ENCODE measurements at regions not wholly inside any gene's neighbourhood (a gene's known extent, or its start where the extent isn't known, plus 50 kb on each side); places are given as distances from the start of the nearest gene placed in this dataset.

- POLR2A ChIA-PET = no interaction called here
- H3K27me3 Mint-ChIP-seq = peaks cover 0 to 8% (median 2%) of the 10 kb centered on the region in 5 donors
- H3K4me1 Mint-ChIP-seq = no peaks in the 10 kb centered on the region
- H3K9me3 Mint-ChIP-seq = no peaks in the 10 kb centered on the region
- ATAC-seq (no peak), DNase-seq (no peak)
- H3K36me3 Mint-ChIP-seq = peaks cover 0 to 2% (median 2%) of the 10 kb centered on the region in 3 donors
- no peak overlapping the region for H3K4me3 Mint-ChIP-seq
- no peak overlapping the region for H3K27ac Mint-ChIP-seq
These were observed 87.1 kb downstream of the NDUFS5 start for GRCh38 chr1:39113109-39113743.

GRCh38 chr1:39115271-39116110 is 89.0 kb upstream of the MACF1 start:
- ATAC-seq = no peak
- H3K9me3 Mint-ChIP-seq = no peaks in the 10 kb centered on the region
- no peak overlapping the region for H3K4me3 Mint-ChIP-seq
- H3K4me1 Mint-ChIP-seq = no peaks in the 10 kb centered on the region
- H3K27ac Mint-ChIP-seq = no peak overlapping the region
- H3K27me3 Mint-ChIP-seq = peaks cover 0 to 8% (median 2%) of the 10 kb centered on the region in 5 donors
- peaks cover 0 to 2% (median 2%) of the 10 kb centered on the region in 3 donors for H3K36me3 Mint-ChIP-seq
- POLR2A ChIA-PET = no interaction called here
- DNase-seq = no peak

- Mint-ChIP-seq H3K4me1 (no peaks in the 10 kb centered on the region), H3K4me3 (no peak overlapping the region), H3K27ac (no peak overlapping the region), H3K9me3 (no peaks in the 10 kb centered on the region), H3K36me3 (peaks cover 0 to 2% (median 2%) of the 10 kb centered on the region in 3 donors), H3K27me3 (peaks cover 0 to 8% (median 2%) of the 10 kb centered on the region in 5 donors)
- no peak for DNase-seq
- ATAC-seq = no peak
- POLR2A ChIA-PET = no interaction called here
These were observed 88.3 kb upstream of the MACF1 start for GRCh38 chr1:39116116-39116607.

GRCh38 chr1:39116860-39117728 is 87.4 kb upstream of the MACF1 start:
- H3K4me3 Mint-ChIP-seq = no peak overlapping the region
- no peak overlapping the region for H3K27ac Mint-ChIP-seq
- no peaks in the 10 kb centered on the region for H3K4me1 Mint-ChIP-seq
- H3K27me3 Mint-ChIP-seq = peaks cover 0 to 7% (median 2%) of the 10 kb centered on the region in 5 donors
- H3K36me3 Mint-ChIP-seq = peaks cover 0 to 2% (median 0%) of the 10 kb centered on the region in 3 donors
- ATAC-seq = no peak
- no peak for DNase-seq
- POLR2A ChIA-PET = interaction anchor here (0.6 kb wide), 1 partner anchor 21 kb away, joined by 3 read pairs; no protein-coding TSS in a partner anchor
- H3K9me3 Mint-ChIP-seq = no peaks in the 10 kb centered on the region

- DNase-seq (no peak), ATAC-seq (no peak)
- POLR2A ChIA-PET = no interaction called here
- Mint-ChIP-seq H3K4me1 (no peaks in the 10 kb centered on the region), H3K9me3 (no peaks in the 10 kb centered on the region), H3K27me3 (peaks cover 0 to 4% (median under 1%) of the 10 kb centered on the region in 5 donors), H3K4me3 (no peak overlapping the region), H3K36me3 (peaks cover 0 to 2% (median 2%) of the 10 kb centered on the region in 3 donors), H3K27ac (no peak overlapping the region)
These were observed 86.5 kb upstream of the MACF1 start for GRCh38 chr1:39117899-39118450.

GRCh38 chr1:39122056-39122455 is 82.4 kb upstream of the MACF1 start:
- Mint-ChIP-seq H3K27ac (no peak overlapping the region), H3K27me3 (no peaks in the 10 kb centered on the region), H3K36me3 (peaks cover 0 to 4% (median 0%) of the 10 kb centered on the region in 3 donors), H3K4me3 (no peak overlapping the region), H3K9me3 (no peaks in the 10 kb centered on the region), H3K4me1 (no peaks in the 10 kb centered on the region)
- POLR2A ChIA-PET = interaction anchor here (0.6 kb wide), 1 partner anchor 12 kb away, joined by 3 read pairs; no protein-coding TSS in a partner anchor
- ATAC-seq (no peak), DNase-seq (no peak)

- no peaks in the 10 kb centered on the region for H3K27me3 Mint-ChIP-seq
- ATAC-seq = no peak
- no peaks in the 10 kb centered on the region for H3K9me3 Mint-ChIP-seq
- no peak overlapping the region for H3K4me3 Mint-ChIP-seq
- POLR2A ChIA-PET = no interaction called here
- peaks cover 0 to 4% (median 0%) of the 10 kb centered on the region in 3 donors for H3K36me3 Mint-ChIP-seq
- no peaks in the 10 kb centered on the region for H3K4me1 Mint-ChIP-seq
- no peak for DNase-seq
- H3K27ac Mint-ChIP-seq = no peak overlapping the region
These were observed 80.2 kb upstream of the MACF1 start for GRCh38 chr1:39124282-39124681.

GRCh38 chr1:39127513-39127912 is 77.0 kb upstream of the MACF1 start:
- Mint-ChIP-seq H3K27ac (no peak overlapping the region), H3K9me3 (no peaks in the 10 kb centered on the region), H3K27me3 (no peaks in the 10 kb centered on the region), H3K4me3 (no peak overlapping the region), H3K36me3 (peaks cover 0 to 3% (median 0%) of the 10 kb centered on the region in 3 donors), H3K4me1 (peaks cover 0 to 7% (median 3%) of the 10 kb centered on the region in 4 donors)
- DNase-seq (no peak), ATAC-seq (no peak)
- POLR2A ChIA-PET = interaction anchor here (0.5 kb wide), 1 partner anchor 59 kb away, joined by 4 read pairs; no protein-coding TSS in a partner anchor

- DNase-seq (no peak), ATAC-seq (no peak)
- H3K4me1 Mint-ChIP-seq = peaks cover 0 to 7% (median 3%) of the 10 kb centered on the region in 4 donors
- POLR2A ChIA-PET = no interaction called here
- no peak overlapping the region for H3K4me3 Mint-ChIP-seq
- no peak overlapping the region for H3K27ac Mint-ChIP-seq
- peaks cover 0 to 2% (median 0%) of the 10 kb centered on the region in 3 donors for H3K36me3 Mint-ChIP-seq
- no peaks in the 10 kb centered on the region for H3K27me3 Mint-ChIP-seq
- H3K9me3 Mint-ChIP-seq = no peaks in the 10 kb centered on the region
These were observed 76.4 kb upstream of the MACF1 start for GRCh38 chr1:39128126-39128525.

GRCh38 chr1:39128959-39129358 is 75.5 kb upstream of the MACF1 start:
- H3K27ac Mint-ChIP-seq = no peak overlapping the region
- H3K4me3 Mint-ChIP-seq = no peak overlapping the region
- DNase-seq (no peak), ATAC-seq (no peak)
- H3K4me1 Mint-ChIP-seq = peaks cover 0 to 7% (median 3%) of the 10 kb centered on the region in 4 donors
- no peaks in the 10 kb centered on the region for H3K27me3 Mint-ChIP-seq
- POLR2A ChIA-PET = interaction anchor here (0.7 kb wide), 2 partner anchors 592 to 1573 kb away, joined by 3 to 4 read pairs; no protein-coding TSS in a partner anchor
- H3K36me3 Mint-ChIP-seq = peaks cover 0 to 2% (median 0%) of the 10 kb centered on the region in 3 donors
- H3K9me3 Mint-ChIP-seq = no peaks in the 10 kb centered on the region

GRCh38 chr1:39129514-39129913 is 75.0 kb upstream of the MACF1 start:
- peak in 1 of 10 donors; percentile 2 for DNase-seq
- Mint-ChIP-seq H3K4me1 (peaks cover 0 to 7% (median 3%) of the 10 kb centered on the region in 4 donors), H3K27me3 (no peaks in the 10 kb centered on the region), H3K36me3 (no peaks in the 10 kb centered on the region), H3K4me3 (no peak overlapping the region), H3K27ac (peak overlapping the region in 3 of 10 donors; percentile 4 to 16 (median 5)), H3K9me3 (no peaks in the 10 kb centered on the region)
- ATAC-seq = peak; percentile 42 to 54
- POLR2A ChIA-PET = no interaction called here

- POLR2A ChIA-PET = interaction anchor here (0.6 kb wide), 1 partner anchor 12 kb away, joined by 3 read pairs; no protein-coding TSS in a partner anchor
- H3K4me3 Mint-ChIP-seq = no peak overlapping the region
These were observed 74.2 kb upstream of the MACF1 start for GRCh38 chr1:39130325-39130724.

More at GRCh38 chr1:39130325-39130724, 74.2 kb upstream of the MACF1 start:
- Mint-ChIP-seq H3K36me3 (no peaks in the 10 kb centered on the region), H3K9me3 (no peaks in the 10 kb centered on the region), H3K27ac (no peak overlapping the region), H3K4me1 (peaks cover 0 to 7% (median 3%) of the 10 kb centered on the region in 4 donors), H3K27me3 (no peaks in the 10 kb centered on the region)
- ATAC-seq (no peak), DNase-seq (no peak)

All from naive thymus-derived CD8-positive, alpha-beta T cell (primary cell).